Neural crest cell (in vitro differentiated cells): ENCODE measurements at regions not wholly inside any gene's neighbourhood (a gene's known extent, or its start where the extent isn't known, plus 50 kb on each side); places are given as distances from the start of the nearest gene placed in this dataset.

Experiments
- DNase-seq: peaks from one replicate; pipeline ENCODE4 v3.0.0; 2021; ENCODE audit warnings: low read depth, mixed read lengths, low spot score
- H3K27ac Mint-ChIP-seq: one replicate; pipeline ENCODE4 v1.8.0; 2021; ENCODE audit warnings: mild to moderate bottlenecking, mixed read lengths; ENCODE audit not compliant: unreplicated experiment
- H3K27me3 Mint-ChIP-seq: 2 replicates; pipeline ENCODE4 v1.8.0; 2021; ENCODE audit warnings: low read depth, mild to moderate bottlenecking, mixed read lengths
- H3K36me3 Mint-ChIP-seq: 2 replicates; pipeline ENCODE4 v1.8.0; 2021; ENCODE audit warnings: low read depth, mild to moderate bottlenecking, mixed read lengths
- H3K4me1 Mint-ChIP-seq: 2 replicates; pipeline ENCODE4 v1.8.0; 2021; ENCODE audit warnings: mixed read lengths
- H3K4me3 Mint-ChIP-seq: one replicate; pipeline ENCODE4 v1.8.0; 2021; ENCODE audit warnings: mild to moderate bottlenecking, mixed read lengths
- H3K9me3 Mint-ChIP-seq: 2 replicates; pipeline ENCODE4 v1.8.0; 2021; ENCODE audit warnings: mixed read lengths
- TF ChIP-seq, protein P1 (sequence below): fragments of 200-600 bp; sonication (generic); conservative IDR thresholded peaks from 2 replicates; pipeline ENCODE4 v1.5.0; 2021; ENCODE audit warnings: antibody characterized with exemption, mild to moderate bottlenecking

DNA sequence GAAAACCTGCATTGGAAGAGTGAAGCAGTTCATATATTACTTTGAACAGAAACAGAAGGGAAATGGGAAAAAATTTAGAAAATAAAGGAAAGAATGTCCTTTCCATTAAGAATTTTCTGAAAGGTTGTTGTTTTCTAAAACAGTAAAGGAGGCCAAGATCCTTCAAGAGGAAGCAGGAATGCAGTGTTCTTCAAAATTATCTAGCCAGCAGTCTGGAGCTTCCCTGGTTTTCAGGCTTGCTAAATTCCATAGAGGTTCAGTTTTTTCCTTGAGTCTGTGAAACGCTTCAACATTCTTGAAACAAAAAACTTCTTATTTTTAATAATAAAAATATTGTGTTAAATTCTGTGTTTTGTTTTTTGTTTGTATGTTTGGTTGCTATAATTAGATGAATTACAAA, 189.0 kb upstream of the ANO3 start:
- Mint-ChIP-seq H3K4me3 (no peak overlapping the region), H3K9me3 (no peaks in the 10 kb centered on the region), H3K27me3 (no peaks in the 10 kb centered on the region), H3K36me3 (no peaks in the 10 kb centered on the region), H3K27ac (no peak overlapping the region), H3K4me1 (peaks cover 13% of the 10 kb centered on the region)
- TF ChIP-seq, protein P1, sequence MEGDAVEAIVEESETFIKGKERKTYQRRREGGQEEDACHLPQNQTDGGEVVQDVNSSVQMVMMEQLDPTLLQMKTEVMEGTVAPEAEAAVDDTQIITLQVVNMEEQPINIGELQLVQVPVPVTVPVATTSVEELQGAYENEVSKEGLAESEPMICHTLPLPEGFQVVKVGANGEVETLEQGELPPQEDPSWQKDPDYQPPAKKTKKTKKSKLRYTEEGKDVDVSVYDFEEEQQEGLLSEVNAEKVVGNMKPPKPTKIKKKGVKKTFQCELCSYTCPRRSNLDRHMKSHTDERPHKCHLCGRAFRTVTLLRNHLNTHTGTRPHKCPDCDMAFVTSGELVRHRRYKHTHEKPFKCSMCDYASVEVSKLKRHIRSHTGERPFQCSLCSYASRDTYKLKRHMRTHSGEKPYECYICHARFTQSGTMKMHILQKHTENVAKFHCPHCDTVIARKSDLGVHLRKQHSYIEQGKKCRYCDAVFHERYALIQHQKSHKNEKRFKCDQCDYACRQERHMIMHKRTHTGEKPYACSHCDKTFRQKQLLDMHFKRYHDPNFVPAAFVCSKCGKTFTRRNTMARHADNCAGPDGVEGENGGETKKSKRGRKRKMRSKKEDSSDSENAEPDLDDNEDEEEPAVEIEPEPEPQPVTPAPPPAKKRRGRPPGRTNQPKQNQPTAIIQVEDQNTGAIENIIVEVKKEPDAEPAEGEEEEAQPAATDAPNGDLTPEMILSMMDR = no peak
- DNase-seq = no peak

DNA sequence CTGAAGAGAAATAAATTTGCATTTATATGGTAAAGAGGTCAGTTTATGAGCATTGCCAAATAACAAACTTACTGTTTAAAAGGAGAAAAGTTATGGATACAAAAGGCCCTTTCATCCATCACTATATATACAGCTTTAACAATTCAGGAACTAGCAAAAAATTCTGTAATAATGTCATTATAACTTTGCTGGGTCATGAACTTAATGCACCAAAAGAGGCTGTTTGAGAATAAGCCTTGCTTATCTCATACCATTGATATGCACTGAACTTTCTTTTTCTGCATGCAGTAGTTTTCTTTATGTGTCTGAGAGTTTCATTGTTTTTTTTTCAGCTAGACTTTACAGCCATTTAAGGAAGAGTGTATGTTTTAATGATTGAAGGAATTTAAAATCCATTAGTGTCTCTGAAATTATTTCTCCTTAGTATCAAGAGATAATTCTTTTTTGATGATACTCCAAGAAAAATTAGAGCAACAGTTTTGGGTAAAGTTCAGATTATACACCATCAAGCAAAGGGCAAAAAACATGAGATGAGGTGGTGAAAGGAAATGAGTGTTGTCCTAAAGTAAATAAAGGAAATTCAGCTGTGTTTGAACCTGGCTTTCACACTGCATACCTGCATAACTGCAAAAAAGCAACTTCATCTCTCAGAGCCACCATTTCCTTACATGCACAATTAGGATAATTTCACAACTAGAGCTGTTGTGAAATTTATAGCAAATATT, 188.2 kb upstream of the ANO3 start:
- no peak for DNase-seq
- TF ChIP-seq, protein P1 = no peak
- H3K4me1 Mint-ChIP-seq = peaks cover 13% of the 10 kb centered on the region
- H3K27me3 Mint-ChIP-seq = no peaks in the 10 kb centered on the region
- H3K27ac Mint-ChIP-seq = no peak overlapping the region
- H3K36me3 Mint-ChIP-seq = no peaks in the 10 kb centered on the region
- H3K9me3 Mint-ChIP-seq = no peaks in the 10 kb centered on the region
- H3K4me3 Mint-ChIP-seq = no peak overlapping the region

DNA sequence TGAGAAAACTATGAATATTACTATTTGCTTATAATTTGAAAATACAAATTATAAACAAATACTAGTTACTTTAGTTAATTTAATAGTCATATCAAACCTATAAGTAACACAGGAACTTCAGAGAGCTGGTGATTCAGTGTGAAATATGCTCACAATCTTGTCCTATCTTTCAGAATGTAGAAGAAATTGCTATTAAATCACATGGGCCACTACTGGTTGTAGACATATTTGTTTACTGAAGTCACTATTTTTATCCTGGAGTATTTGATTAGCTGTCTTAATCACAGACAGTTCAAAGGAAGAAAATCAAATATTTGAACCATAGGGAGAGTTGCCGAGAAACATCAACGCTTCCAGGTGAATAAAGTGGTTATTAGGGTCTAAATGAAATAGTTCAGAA, 187.6 kb upstream of the ANO3 start:
- no peaks in the 10 kb centered on the region for H3K27me3 Mint-ChIP-seq
- peaks cover 13% of the 10 kb centered on the region for H3K4me1 Mint-ChIP-seq
- TF ChIP-seq, protein P1 = no peak
- H3K4me3 Mint-ChIP-seq = no peak overlapping the region
- no peaks in the 10 kb centered on the region for H3K9me3 Mint-ChIP-seq
- no peak for DNase-seq
- H3K27ac Mint-ChIP-seq = no peak overlapping the region
- H3K36me3 Mint-ChIP-seq = no peaks in the 10 kb centered on the region

DNA sequence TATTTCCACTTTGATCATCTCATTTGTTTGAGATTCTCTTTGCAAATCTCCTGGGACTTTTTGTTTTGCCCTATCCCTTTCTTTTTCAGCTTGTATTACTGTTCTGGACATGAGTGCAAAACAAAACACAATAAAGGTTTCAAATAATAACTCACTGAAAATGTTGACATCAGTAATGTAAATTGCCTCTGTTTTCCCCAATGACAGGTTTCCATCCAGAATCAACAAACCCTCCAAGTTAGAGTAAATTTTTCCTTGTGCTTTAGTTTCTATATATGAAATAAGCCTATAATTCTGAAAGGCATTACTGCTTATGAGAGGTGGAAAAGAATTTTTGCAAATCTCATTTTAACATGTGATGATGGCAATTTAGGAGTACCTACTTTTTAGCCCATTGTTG, 187.0 kb upstream of the ANO3 start:
- Mint-ChIP-seq H3K27ac (no peak overlapping the region), H3K27me3 (no peaks in the 10 kb centered on the region), H3K4me3 (no peak overlapping the region), H3K36me3 (no peaks in the 10 kb centered on the region), H3K4me1 (peaks cover 13% of the 10 kb centered on the region), H3K9me3 (no peaks in the 10 kb centered on the region)
- no peak for DNase-seq
- TF ChIP-seq, protein P1 = no peak

DNA sequence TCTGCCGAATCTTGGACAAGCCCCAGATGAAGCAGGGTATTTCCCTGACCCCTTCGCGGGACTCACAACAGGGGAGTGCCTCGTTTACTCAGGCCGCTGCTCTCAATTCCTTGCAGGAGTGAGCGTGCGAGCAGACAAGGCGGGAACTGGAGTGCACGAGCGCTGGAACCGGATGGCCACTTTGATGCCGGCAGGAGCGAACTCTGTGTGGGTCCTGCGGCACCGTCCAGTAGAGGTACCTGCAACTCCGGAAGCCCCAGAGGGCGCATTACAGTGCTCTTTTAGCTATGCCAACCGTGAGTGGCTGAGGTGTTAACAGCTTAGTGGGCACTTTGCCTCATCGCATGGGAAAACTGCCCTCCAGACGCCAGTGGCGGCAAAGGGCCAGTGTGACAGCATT, 182.3 kb upstream of the ANO3 start:
- H3K27ac Mint-ChIP-seq = no peak overlapping the region
- DNase-seq = no peak
- peaks cover 6% of the 10 kb centered on the region for H3K4me1 Mint-ChIP-seq
- no peaks in the 10 kb centered on the region for H3K36me3 Mint-ChIP-seq
- TF ChIP-seq, protein P1 = no peak
- H3K4me3 Mint-ChIP-seq = no peak overlapping the region
- no peaks in the 10 kb centered on the region for H3K27me3 Mint-ChIP-seq
- no peaks in the 10 kb centered on the region for H3K9me3 Mint-ChIP-seq
